ENCODE measurements at regions not wholly inside any gene's neighbourhood (a gene's known extent, or its start where the extent isn't known, plus 50 kb on each side); places are given as distances from the start of the nearest gene placed in this dataset.

- Histone ChIP-seq H3K4me3 (no peak overlapping the region), H3K9me3 (no peaks in the 10 kb centered on the region), H3K4me1 (ENCODE audit: low read depth) (no peaks in the 10 kb centered on the region), H3K36me3 (ENCODE audit: low read depth) (no peaks in the 10 kb centered on the region)
- no peak for DNase-seq
- ATAC-seq, result no peak
- TF ChIP-seq, protein P1, sequence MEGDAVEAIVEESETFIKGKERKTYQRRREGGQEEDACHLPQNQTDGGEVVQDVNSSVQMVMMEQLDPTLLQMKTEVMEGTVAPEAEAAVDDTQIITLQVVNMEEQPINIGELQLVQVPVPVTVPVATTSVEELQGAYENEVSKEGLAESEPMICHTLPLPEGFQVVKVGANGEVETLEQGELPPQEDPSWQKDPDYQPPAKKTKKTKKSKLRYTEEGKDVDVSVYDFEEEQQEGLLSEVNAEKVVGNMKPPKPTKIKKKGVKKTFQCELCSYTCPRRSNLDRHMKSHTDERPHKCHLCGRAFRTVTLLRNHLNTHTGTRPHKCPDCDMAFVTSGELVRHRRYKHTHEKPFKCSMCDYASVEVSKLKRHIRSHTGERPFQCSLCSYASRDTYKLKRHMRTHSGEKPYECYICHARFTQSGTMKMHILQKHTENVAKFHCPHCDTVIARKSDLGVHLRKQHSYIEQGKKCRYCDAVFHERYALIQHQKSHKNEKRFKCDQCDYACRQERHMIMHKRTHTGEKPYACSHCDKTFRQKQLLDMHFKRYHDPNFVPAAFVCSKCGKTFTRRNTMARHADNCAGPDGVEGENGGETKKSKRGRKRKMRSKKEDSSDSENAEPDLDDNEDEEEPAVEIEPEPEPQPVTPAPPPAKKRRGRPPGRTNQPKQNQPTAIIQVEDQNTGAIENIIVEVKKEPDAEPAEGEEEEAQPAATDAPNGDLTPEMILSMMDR (IDR thresholded peaks at IDR 0.05), result no peak
- intact Hi-C loops (cut with DNase I, micrococcal nuclease), result no loop called here
Observed at GRCh38 chr17:65389426-65389825, 172.0 kb downstream of the AXIN2 start.

DNA sequence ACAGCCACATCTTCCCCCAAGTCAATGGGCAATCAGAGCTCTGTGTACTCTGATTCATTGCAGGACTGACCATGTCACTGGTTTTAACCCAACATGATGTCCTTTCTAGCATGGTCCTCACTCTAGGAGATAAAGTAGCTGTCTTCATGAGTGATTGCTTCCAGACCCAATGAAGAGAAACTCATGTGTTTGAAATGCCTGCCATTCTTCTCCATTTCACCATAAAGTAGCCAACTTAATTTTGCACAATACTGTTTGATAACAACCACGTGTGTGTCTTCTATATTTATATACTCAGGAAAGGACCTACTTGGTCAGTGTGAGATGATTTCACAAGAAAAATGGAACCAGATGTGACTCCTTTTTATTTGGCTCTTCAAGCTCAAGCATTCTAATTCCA lies 172.5 kb downstream of the AXIN2 start:
- H3K9me3 ChIP-seq, result no peaks in the 10 kb centered on the region
- H3K4me1 ChIP-seq (ENCODE audit: low read depth), result no peaks in the 10 kb centered on the region
- no peak for ATAC-seq
- DNase-seq, result no peak
- TF ChIP-seq, protein P1 (IDR thresholded peaks at IDR 0.05), result no peak
- intact Hi-C loops (cut with DNase I, micrococcal nuclease), result no loop called here
- H3K36me3 ChIP-seq (ENCODE audit: low read depth), result no peaks in the 10 kb centered on the region
- no peak overlapping the region for H3K4me3 ChIP-seq

DNA sequence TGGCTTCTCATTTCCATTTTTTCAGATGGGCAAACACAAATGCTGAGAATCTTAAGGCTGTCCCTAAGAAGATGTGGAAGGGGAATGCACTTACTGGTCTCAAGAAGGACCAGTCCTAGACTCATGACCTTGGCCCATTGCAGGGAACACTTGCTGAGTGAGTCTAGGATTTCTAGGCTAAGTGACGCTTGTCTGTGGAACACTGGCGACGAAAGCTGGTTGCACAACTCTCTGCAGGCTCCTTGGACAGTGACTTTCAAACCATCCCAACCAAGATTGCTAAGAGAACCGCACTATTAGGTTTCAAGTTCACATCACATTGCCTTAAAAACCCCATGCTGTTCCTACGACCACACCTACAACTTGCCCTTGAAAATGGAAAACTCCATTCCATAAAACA lies 174.1 kb downstream of the AXIN2 start:
- DNase-seq, result no peak
- no peaks in the 10 kb centered on the region for H3K9me3 ChIP-seq
- H3K36me3 ChIP-seq (ENCODE audit: low read depth), result no peaks in the 10 kb centered on the region
- intact Hi-C loops (cut with DNase I, micrococcal nuclease), result no loop called here
- H3K4me3 ChIP-seq, result no peak overlapping the region
- TF ChIP-seq, protein P1 (IDR thresholded peaks at IDR 0.05), result no peak
- H3K4me1 ChIP-seq (ENCODE audit: low read depth), result no peaks in the 10 kb centered on the region
- ATAC-seq, result no peak

DNA sequence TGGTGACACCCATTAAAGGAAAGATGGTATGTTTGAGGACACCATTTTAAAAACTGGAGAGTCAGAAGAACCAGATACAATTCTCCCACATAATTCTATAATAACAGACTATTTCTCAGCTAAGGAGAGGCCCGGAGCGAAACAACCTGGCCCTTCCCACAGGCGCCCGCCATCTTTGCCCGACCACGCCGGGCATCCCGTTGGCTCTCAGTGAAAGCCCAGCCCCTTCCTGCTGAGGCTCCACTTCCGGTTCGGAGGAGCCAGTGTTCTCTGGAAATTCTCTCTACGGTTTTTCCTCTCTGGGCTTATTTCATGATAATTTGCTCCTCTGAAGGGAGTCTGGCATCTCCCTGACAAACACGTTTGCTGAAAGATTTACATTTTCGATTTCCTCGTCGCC lies 175.7 kb downstream of the AXIN2 start:
- intact Hi-C loops (cut with DNase I, micrococcal nuclease), result no loop called here
- no peak for DNase-seq
- no peaks in the 10 kb centered on the region for H3K9me3 ChIP-seq
- H3K4me1 ChIP-seq (ENCODE audit: low read depth), result no peaks in the 10 kb centered on the region
- H3K36me3 ChIP-seq (ENCODE audit: low read depth), result no peaks in the 10 kb centered on the region
- no peak for ATAC-seq
- TF ChIP-seq, protein P1 (IDR thresholded peaks at IDR 0.05), result no peak
- H3K4me3 ChIP-seq, result no peak overlapping the region

DNA sequence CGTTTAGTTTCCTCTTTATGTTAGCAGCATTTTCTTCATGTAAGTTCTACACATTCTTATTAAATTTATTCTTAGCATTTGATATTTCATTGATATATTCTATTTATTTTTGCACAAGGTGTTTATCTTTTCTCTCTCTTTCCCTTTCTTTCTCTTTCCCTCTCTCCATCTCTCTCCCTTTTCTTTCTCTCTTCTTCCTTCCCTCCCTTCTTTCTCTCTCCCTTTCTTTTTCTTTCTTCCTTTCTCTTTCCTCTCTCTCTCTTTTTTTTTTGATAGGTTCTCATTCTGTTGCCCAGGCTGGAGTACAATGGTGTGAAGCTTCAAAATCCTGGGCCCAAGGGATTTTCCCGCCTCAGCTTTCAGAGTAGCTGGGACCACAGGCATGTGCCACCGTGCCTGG lies 176.4 kb downstream of the AXIN2 start:
- Histone ChIP-seq H3K4me3 (no peak overlapping the region), H3K4me1 (ENCODE audit: low read depth) (no peaks in the 10 kb centered on the region), H3K36me3 (ENCODE audit: low read depth) (no peaks in the 10 kb centered on the region), H3K9me3 (no peaks in the 10 kb centered on the region)
- intact Hi-C loops (cut with DNase I, micrococcal nuclease), result no loop called here
- ATAC-seq, result no peak
- TF ChIP-seq, protein P1 (IDR thresholded peaks at IDR 0.05), result no peak
- no peak for DNase-seq

DNA sequence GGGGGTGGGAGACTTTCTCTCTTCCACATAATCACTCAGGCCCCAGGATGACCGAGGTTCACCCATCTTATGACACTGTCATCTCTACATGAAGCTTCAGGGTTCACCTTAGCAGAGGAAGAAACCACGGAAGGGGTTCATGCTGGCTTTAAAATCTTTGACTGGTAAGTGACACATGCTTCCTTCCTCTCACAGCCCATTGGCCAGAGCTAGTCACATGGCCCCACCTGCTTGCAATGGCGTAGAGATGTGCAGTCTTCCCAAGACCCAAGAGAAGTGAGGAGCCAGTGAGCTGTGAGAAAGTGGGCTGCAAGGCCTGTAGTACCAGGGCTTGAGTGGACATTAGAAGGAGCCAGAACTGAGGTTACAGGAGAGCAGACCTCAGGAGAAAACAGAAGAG lies 180.3 kb downstream of the AXIN2 start:
- TF ChIP-seq, protein P1 (IDR thresholded peaks at IDR 0.05), result no peak
- no peak for ATAC-seq
- intact Hi-C loops (cut with DNase I, micrococcal nuclease), result no loop called here

More for the DNA sequence above, 180.3 kb downstream of the AXIN2 start:
- no peaks in the 10 kb centered on the region for H3K4me1 ChIP-seq (ENCODE audit: low read depth)
- H3K36me3 ChIP-seq (ENCODE audit: low read depth), result no peaks in the 10 kb centered on the region
- no peak for DNase-seq
- H3K9me3 ChIP-seq, result no peaks in the 10 kb centered on the region
- no peak overlapping the region for H3K4me3 ChIP-seq

Data from mucosa of descending colon (tissue), 3 donors.